ENCODE measurements at regions not wholly inside any gene's neighbourhood (a gene's known extent, or its start where the extent isn't known, plus 50 kb on each side); places are given as distances from the start of the nearest gene placed in this dataset.

- TF ChIP-seq CTCF (IDR thresholded peaks at IDR 0.05) (no peak), POLR2A (IDR thresholded peaks at IDR 0.05) (no peak), POLR2AphosphoS5 (IDR thresholded peaks at IDR 0.05) (no peak)
Observed at GRCh38 chr17:77601054-77601979, 357.2 kb upstream of the TNRC6C start.

Data from breast epithelium (tissue), 3 donors.